Lung (tissue), 11 donors: ENCODE measurements at regions not wholly inside any gene's neighbourhood (a gene's known extent, or its start where the extent isn't known, plus 50 kb on each side); places are given as distances from the start of the nearest gene placed in this dataset.

Experiments used
- ATAC-seq: fragments of 200-7000 bp; cut with Tn5 transposase; one replicate; pipeline ENCODE4 v1.9.1; 2020; ENCODE audit warnings: moderate number of reproducible peaks; ENCODE audit not compliant: insufficient read depth, low FRiP score
- DNase-seq, 3 donors: peaks; one replicate each; pipeline ENCODE4 v3.0.0-alpha.2; 2013 to 2017
- H3K27ac ChIP-seq, 2 donors: one replicate each; pipeline ENCODE4 v1.5.1; 2013; ENCODE audit warnings: mild to moderate bottlenecking in 2 of 2, moderate library complexity in 2 of 2, control low read depth in 1 of 2, inconsistent platforms in 1 of 2, low read depth in 1 of 2, low read length in 1 of 2
- H3K27me3 ChIP-seq, 3 donors: one replicate each; pipeline ENCODE4 v1.5.1; 2013; ENCODE audit warnings: low read length in 2 of 3; ENCODE audit not compliant: control insufficient read depth in 3 of 3, insufficient read depth in 3 of 3
- H3K36me3 ChIP-seq, 4 donors: one replicate each; pipeline ENCODE4 v1.5.1; 2013; ENCODE audit warnings: low read length in 4 of 4, mild to moderate bottlenecking in 1 of 4, moderate library complexity in 1 of 4; ENCODE audit not compliant: control insufficient read depth in 4 of 4, insufficient read depth in 4 of 4
- H3K4me1 ChIP-seq, 5 donors: one replicate each; pipeline ENCODE4 v1.5.1; 2013; ENCODE audit warnings: low read length in 5 of 5, mild to moderate bottlenecking in 2 of 5, moderate library complexity in 1 of 5; ENCODE audit not compliant: control insufficient read depth in 5 of 5, insufficient read depth in 5 of 5
- H3K4me3 ChIP-seq: one replicate; pipeline ENCODE4 v1.5.1; 2013; ENCODE audit warnings: mild to moderate bottlenecking, control low read depth, moderate library complexity
- H3K9ac ChIP-seq, 2 donors: one replicate each; pipeline ENCODE4 v1.5.1; 2013; ENCODE audit warnings: low read length in 2 of 2, control low read depth in 1 of 2; ENCODE audit not compliant: insufficient read depth in 1 of 2
- H3K9me3 ChIP-seq, 4 donors: one replicate each; pipeline ENCODE4 v1.5.1; 2013; ENCODE audit warnings: low read length in 3 of 4, mild to moderate bottlenecking in 1 of 4, moderate library complexity in 1 of 4; ENCODE audit not compliant: control insufficient read depth in 4 of 4, insufficient read depth in 3 of 4
- WGBS, 2 donors: extraction: QIAGEN DNeasy Blood & Tissue Kit; methylation state at CpG; one replicate each; pipeline ENCODE4 v1.1.7; 2013; 5-methylcytosine and 5-hydroxymethylcytosine counted together
- TF ChIP-seq, protein P1 (sequence below): IDR thresholded peaks from 2 replicates; pipeline ENCODE4 v1.5.1; 2012; ENCODE audit warnings: mild to moderate bottlenecking; ENCODE audit errors: control extremely low read depth, extremely low read depth
- donor health status: control.
- donor health status: control.
- donor health status: Bipolar disorder and iron deficiency.
- donor health status: healthy.
- donor health status: DM: yes; HTN: yes; CAD: no.

DNA sequence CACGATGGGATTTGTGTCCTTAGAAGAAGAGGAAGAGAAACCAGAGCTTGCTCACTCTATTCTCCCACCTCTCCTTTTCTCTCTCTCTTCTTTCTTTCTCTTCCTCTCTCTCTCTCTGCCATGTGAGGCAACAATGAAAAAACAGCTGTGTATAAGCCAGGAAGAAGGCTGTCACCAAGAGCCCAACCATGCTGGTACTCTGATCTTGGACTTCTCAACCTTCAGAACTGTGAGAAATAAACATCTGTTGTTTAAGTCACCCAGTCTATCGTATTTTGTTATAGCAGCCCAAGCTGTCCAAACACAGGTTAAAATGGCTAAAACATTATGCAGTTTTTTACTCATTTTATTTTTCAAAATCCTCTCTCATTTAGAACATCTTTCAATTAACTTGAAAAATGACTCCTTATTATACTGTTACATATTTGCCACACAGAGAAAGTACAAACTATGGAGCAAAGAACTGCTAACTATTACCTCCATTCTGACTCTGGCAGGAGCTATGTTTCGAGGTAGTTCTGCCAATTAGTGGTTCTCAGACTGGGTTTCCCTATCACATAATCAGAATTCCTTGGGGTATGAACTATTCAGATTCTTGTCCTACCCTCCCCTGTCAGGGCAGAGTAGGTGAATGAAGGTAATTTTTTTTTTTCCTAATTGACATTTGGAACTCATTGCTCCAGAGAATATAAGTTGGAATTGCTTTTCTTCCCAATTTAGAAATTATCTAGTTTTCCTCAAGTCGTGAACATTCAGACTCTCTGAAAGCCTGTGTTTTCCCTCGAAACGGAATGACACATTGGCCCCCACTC is 434.6 kb downstream of the ENC1 start:
- no peak for ATAC-seq
- H3K27ac ChIP-seq = no peak overlapping the region
- H3K4me3 ChIP-seq = no peak overlapping the region
- no peaks in the 10 kb centered on the region for H3K9me3 ChIP-seq
- TF ChIP-seq, protein P1, sequence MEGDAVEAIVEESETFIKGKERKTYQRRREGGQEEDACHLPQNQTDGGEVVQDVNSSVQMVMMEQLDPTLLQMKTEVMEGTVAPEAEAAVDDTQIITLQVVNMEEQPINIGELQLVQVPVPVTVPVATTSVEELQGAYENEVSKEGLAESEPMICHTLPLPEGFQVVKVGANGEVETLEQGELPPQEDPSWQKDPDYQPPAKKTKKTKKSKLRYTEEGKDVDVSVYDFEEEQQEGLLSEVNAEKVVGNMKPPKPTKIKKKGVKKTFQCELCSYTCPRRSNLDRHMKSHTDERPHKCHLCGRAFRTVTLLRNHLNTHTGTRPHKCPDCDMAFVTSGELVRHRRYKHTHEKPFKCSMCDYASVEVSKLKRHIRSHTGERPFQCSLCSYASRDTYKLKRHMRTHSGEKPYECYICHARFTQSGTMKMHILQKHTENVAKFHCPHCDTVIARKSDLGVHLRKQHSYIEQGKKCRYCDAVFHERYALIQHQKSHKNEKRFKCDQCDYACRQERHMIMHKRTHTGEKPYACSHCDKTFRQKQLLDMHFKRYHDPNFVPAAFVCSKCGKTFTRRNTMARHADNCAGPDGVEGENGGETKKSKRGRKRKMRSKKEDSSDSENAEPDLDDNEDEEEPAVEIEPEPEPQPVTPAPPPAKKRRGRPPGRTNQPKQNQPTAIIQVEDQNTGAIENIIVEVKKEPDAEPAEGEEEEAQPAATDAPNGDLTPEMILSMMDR = no peak
- H3K4me1 ChIP-seq = peaks cover 0 to 17% (median 7%) of the 10 kb centered on the region in 5 donors
- no peaks in the 10 kb centered on the region for H3K27me3 ChIP-seq
- 56 to 78% methylated on average over 6 of the region's 6 CpGs for WGBS, 2 donors
- peak in 2 of 3 donors; percentile 21 to 24 for DNase-seq
- H3K36me3 ChIP-seq = no peaks in the 10 kb centered on the region
- no peak overlapping the region for H3K9ac ChIP-seq

DNA sequence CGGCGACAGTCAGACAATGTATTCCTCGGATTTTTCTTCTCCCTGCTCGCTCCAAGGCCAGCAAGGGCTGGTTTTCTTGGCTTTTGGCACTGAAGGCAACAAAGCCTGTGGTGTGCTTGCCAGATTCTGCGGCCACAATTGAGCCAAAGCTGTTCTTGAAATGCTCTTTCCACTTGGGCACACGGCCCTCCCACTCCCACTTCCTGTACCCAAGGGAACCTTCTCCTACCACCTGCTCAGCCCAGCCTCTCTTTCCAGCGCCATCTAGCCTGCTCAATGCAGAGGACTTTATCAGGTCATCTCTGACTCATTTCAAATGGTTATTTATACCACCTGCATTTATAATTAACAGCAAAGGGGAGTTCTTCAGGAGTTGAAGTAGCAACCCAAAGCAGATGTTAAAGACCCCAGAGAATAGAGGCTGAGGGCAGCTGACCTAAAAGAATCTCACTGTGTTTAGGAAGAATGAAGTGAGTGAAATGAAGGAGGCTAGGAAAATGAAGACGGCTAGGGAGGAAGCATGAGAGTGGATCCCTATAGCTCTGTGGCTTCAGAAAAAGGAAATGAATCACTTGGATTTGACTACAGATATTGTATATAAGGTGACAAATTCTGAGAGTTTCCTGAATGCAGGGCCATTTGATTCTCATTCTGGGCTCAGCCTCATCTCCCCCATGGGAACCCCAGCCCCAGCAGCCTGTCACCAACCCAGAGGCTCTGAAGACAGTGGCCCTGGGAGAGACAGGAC is 439.0 kb downstream of the ENC1 start:
- 56 to 67% methylated on average over 8 of the region's 8 CpGs for WGBS, 2 donors
- Histone ChIP-seq H3K9ac (no peak overlapping the region), H3K36me3 (no peaks in the 10 kb centered on the region), H3K27ac (no peak overlapping the region), H3K27me3 (no peaks in the 10 kb centered on the region), H3K4me3 (no peak overlapping the region), H3K9me3 (peaks cover 0 to 2% (median 0%) of the 10 kb centered on the region in 4 donors), H3K4me1 (peaks cover 0 to 17% (median 10%) of the 10 kb centered on the region in 5 donors)
- TF ChIP-seq, protein P1 = no peak
- DNase-seq (no peak), ATAC-seq (no peak)

DNA sequence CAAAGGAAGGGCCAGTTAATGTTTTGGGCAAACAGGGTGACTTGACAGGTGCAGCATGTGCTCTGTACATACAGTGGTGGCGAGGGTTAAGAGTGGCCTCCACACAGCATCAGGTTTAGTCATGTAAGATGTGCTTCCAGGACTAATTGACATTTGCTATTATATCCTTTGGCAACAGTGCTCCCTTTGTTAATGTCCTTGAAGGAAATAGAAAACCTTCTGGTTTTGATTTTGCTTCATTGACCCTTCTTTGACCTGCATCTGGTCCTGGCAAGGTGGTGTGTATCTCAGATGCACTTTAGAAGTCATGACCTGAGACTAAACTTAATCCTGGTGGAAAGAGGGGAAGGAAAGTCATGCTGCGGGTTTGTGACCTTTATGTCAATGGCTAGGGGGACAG is 440.0 kb downstream of the ENC1 start:
- Histone ChIP-seq H3K4me1 (peaks cover 0 to 8% (median 3%) of the 10 kb centered on the region in 5 donors), H3K9me3 (peaks cover 0 to 2% (median 0%) of the 10 kb centered on the region in 4 donors), H3K4me3 (no peak overlapping the region), H3K27ac (no peak overlapping the region), H3K36me3 (no peaks in the 10 kb centered on the region), H3K27me3 (no peaks in the 10 kb centered on the region), H3K9ac (no peak overlapping the region)
- TF ChIP-seq, protein P1 = no peak
- DNase-seq = no peak
- 82 to 92% methylated on average over 2 of the region's 2 CpGs for WGBS, 2 donors
- ATAC-seq = no peak
